ENCODE measurements at regions not wholly inside any gene's neighbourhood (a gene's known extent, or its start where the extent isn't known, plus 50 kb on each side); places are given as distances from the start of the nearest gene placed in this dataset.

- H3K4me3 ChIP-seq (ENCODE audit: control extremely low read depth in 1 of 5, extremely low read depth in 1 of 5, insufficient read depth in 1 of 5, low read depth in 2 of 5, low read length in 4 of 5) = no peak overlapping the region
- ATAC-seq (ENCODE audit: low read depth) (no peak), DNase-seq (no peak)
- ChIA-PET POLR2A (no interaction called here), CTCF (no interaction called here)
- no peaks in the 10 kb centered on the region for H3K36me3 ChIP-seq (replicated peaks in 1 of 2; ENCODE audit: control extremely low read depth in 1 of 2, control insufficient read depth in 1 of 2, extremely low read depth in 1 of 2, insufficient read depth in 2 of 2, low read length in 1 of 2)
- H3K4me1 ChIP-seq (ENCODE audit: control insufficient read depth in 2 of 2, insufficient read depth in 2 of 2, low read length in 2 of 2) = no peaks in the 10 kb centered on the region
- Mint-ChIP-seq H3K27me3 (no peaks in the 10 kb centered on the region), H3K27ac (no peak overlapping the region), H3K9me3 (ENCODE audit: insufficient read depth) (no peaks in the 10 kb centered on the region), H3K4me1 (no peaks in the 10 kb centered on the region), H3K4me3 (no peak overlapping the region)
- H3K79me2 ChIP-seq (ENCODE audit: control insufficient read depth, insufficient read depth, low read length) = no peaks in the 10 kb centered on the region
- intact Hi-C loops (cut with micrococcal nuclease) = no loop called here
- no peaks in the 10 kb centered on the region for H3K27me3 ChIP-seq (replicated peaks in 1 of 4; ENCODE audit: control extremely low read depth in 1 of 4, control insufficient read depth in 3 of 4, insufficient read depth in 4 of 4, low read length in 3 of 4)
- peaks cover 0 to 6% (median 0%) of the 10 kb centered on the region in 3 donors for H3K9me3 ChIP-seq (ENCODE audit: control extremely low read depth in 1 of 3, control insufficient read depth in 2 of 3, insufficient read depth in 1 of 3, low read length in 2 of 3)
- no peak overlapping the region for H2AFZ ChIP-seq (ENCODE audit: insufficient read depth, low read depth, low read length, poor library complexity, severe bottlenecking)
- no CpG with 5 or more reads among the region's 1 CpG for WGBS (ENCODE audit: insufficient coverage)
- TF ChIP-seq EZH2 (IDR thresholded peaks at IDR 0.05; ENCODE audit: borderline replicate concordance, insufficient read depth, low read depth, low read length, poor library complexity, severe bottlenecking) (no peak), CTCF (IDR thresholded peaks at IDR 0.05) (no peak)
- no peak overlapping the region for H3K9ac ChIP-seq (ENCODE audit: low read length)
- H3K27ac ChIP-seq (ENCODE audit: low read length in 2 of 2) = no peak overlapping the region
- H4K20me1 ChIP-seq (ENCODE audit: control insufficient read depth, insufficient read depth, low read length, poor library complexity, severe bottlenecking) = no peaks in the 10 kb centered on the region
- H3K4me2 ChIP-seq (replicated peaks; ENCODE audit: low read depth, low read length, poor library complexity, severe bottlenecking) = no peak overlapping the region
Measured at GRCh38 chr11:91082255-91082654, 859.4 kb upstream of the CHORDC1 start.

- ChIA-PET POLR2A (no interaction called here), CTCF (no interaction called here)
- DNase-seq (no peak), ATAC-seq (ENCODE audit: low read depth) (no peak)
- H3K4me1 Mint-ChIP-seq = no peaks in the 10 kb centered on the region
- H3K4me3 ChIP-seq (ENCODE audit: control extremely low read depth in 1 of 5, extremely low read depth in 1 of 5, insufficient read depth in 1 of 5, low read depth in 2 of 5, low read length in 4 of 5) = no peak overlapping the region
- no peak overlapping the region for H3K4me2 ChIP-seq (replicated peaks; ENCODE audit: low read depth, low read length, poor library complexity, severe bottlenecking)
- no peaks in the 10 kb centered on the region for H3K27me3 ChIP-seq (replicated peaks in 1 of 4; ENCODE audit: control extremely low read depth in 1 of 4, control insufficient read depth in 3 of 4, insufficient read depth in 4 of 4, low read length in 3 of 4)
- no peak for TF ChIP-seq CTCF (IDR thresholded peaks at IDR 0.05)
- TF ChIP-seq EZH2 (IDR thresholded peaks at IDR 0.05; ENCODE audit: borderline replicate concordance, insufficient read depth, low read depth, low read length, poor library complexity, severe bottlenecking) = no peak
- no peaks in the 10 kb centered on the region for H3K27me3 Mint-ChIP-seq
- H3K4me3 Mint-ChIP-seq = no peak overlapping the region
- WGBS (ENCODE audit: insufficient coverage) = no CpG with 5 or more reads among the region's 4 CpGs
- H3K27ac ChIP-seq (ENCODE audit: low read length in 2 of 2) = no peak overlapping the region
- no peak overlapping the region for H3K27ac Mint-ChIP-seq
- no peaks in the 10 kb centered on the region for H4K20me1 ChIP-seq (ENCODE audit: control insufficient read depth, insufficient read depth, low read length, poor library complexity, severe bottlenecking)
- H3K4me1 ChIP-seq (ENCODE audit: control insufficient read depth in 2 of 2, insufficient read depth in 2 of 2, low read length in 2 of 2) = no peaks in the 10 kb centered on the region
- peaks cover 0 to 6% (median 0%) of the 10 kb centered on the region in 3 donors for H3K9me3 ChIP-seq (ENCODE audit: control extremely low read depth in 1 of 3, control insufficient read depth in 2 of 3, insufficient read depth in 1 of 3, low read length in 2 of 3)
- H3K9me3 Mint-ChIP-seq (ENCODE audit: insufficient read depth) = no peaks in the 10 kb centered on the region
- H2AFZ ChIP-seq (ENCODE audit: insufficient read depth, low read depth, low read length, poor library complexity, severe bottlenecking) = no peak overlapping the region
- H3K36me3 ChIP-seq (replicated peaks in 1 of 2; ENCODE audit: control extremely low read depth in 1 of 2, control insufficient read depth in 1 of 2, extremely low read depth in 1 of 2, insufficient read depth in 2 of 2, low read length in 1 of 2) = no peaks in the 10 kb centered on the region
- H3K9ac ChIP-seq (ENCODE audit: low read length) = no peak overlapping the region
- intact Hi-C loops (cut with micrococcal nuclease) = no loop called here
- no peaks in the 10 kb centered on the region for H3K79me2 ChIP-seq (ENCODE audit: control insufficient read depth, insufficient read depth, low read length)
Measured at GRCh38 chr11:91081440-91082043, 858.7 kb upstream of the CHORDC1 start.
